Upper lobe of left lung (tissue), 4 donors: ENCODE measurements at regions not wholly inside any gene's neighbourhood (a gene's known extent, or its start where the extent isn't known, plus 50 kb on each side); places are given as distances from the start of the nearest gene placed in this dataset.

Experiments
- CTCF ChIP-seq, 6 experiments: fragments of 450-650 bp in 4 of 6; fragments of 200-600 bp in 2 of 6; sonication (generic) in 2 of 6; IDR thresholded peaks; one replicate each; pipeline ENCODE4 v1.5.1; 2016 to 2019; ENCODE audit warnings: antibody characterized with exemption in 6 of 6
- EP300 ChIP-seq, 4 donors: sonication (generic); formaldehyde crosslinking; IDR thresholded peaks; one replicate each; pipeline ENCODE4 v1.5.1; 2017; ENCODE audit warnings: antibody characterized with exemption in 4 of 4, control low read depth in 2 of 4
- POLR2A ChIP-seq, 4 donors: fragments of 450-650 bp; IDR thresholded peaks; one replicate each; pipeline ENCODE4 v1.5.1; 2016 to 2017; ENCODE audit warnings: antibody characterized with exemption in 4 of 4, mild to moderate bottlenecking in 2 of 4
- POLR2AphosphoS5 ChIP-seq, 2 donors: sonication (generic); formaldehyde crosslinking; IDR thresholded peaks; one replicate each; pipeline ENCODE4 v1.5.1; 2017; ENCODE audit warnings: antibody characterized with exemption in 2 of 2

GRCh38 chr2:59851836-59852475 is 701.5 kb downstream of the BCL11A start:
- TF ChIP-seq CTCF (IDR thresholded peaks at IDR 0.05) (no peak), POLR2AphosphoS5 (IDR thresholded peaks at IDR 0.05) (no peak), POLR2A (IDR thresholded peaks at IDR 0.05) (no peak), EP300 (IDR thresholded peaks at IDR 0.05) (no peak)
